GM21529 (cell line): ENCODE measurements at regions not wholly inside any gene's neighbourhood (a gene's known extent, or its start where the extent isn't known, plus 50 kb on each side); places are given as distances from the start of the nearest gene placed in this dataset.
"Not testable (repeated sequence)": the region's sequence is repeated elsewhere in the genome, so short reads cannot be mapped to it uniquely, and the experiment has no call there.

Experiments
- ATAC-seq: cut with Tn5 transposase; IDR thresholded peaks from one replicate; pipeline ENCODE4 v1.9.1; 2021; ENCODE audit not compliant: unreplicated experiment

DNA sequence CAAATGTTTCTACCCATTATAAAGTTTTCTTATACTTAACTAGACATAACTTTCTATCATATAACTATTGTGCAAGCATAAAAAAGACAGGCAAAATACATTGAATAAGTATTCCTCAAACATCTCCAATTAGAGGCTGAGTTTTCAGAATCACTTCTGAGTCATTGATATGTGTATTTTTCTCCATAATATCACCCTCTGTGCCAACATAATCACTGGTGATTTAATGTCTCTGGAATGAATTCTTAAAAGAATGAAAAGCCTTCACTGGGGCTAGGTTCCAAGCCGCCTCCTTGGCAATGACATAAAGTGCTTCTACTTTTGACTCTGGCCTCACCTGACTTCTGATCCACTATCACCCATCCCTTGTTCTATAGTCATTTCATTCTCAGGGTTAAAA lies 197.0 kb upstream of the E2F8 start:
- ATAC-seq, result no peak

DNA sequence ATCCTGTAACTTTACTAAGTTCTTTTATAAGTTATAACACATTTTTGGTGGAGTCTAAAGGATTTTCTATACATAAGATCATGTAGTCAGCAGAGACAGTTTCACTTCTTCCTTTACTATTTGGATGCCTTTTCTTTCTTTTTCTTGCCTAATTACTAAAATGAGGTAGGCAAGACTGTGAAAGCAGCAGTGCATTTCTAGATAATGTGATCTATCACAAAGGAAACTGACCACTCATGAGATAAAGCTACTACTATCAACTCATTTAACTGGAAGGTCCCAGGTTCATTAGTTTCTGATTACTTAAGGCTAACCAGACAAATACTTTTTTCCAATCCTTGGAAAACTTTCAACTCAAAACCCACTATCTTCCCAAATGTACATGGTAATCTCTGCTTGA lies 196.2 kb upstream of the E2F8 start:
- peak; percentile 28 for ATAC-seq

DNA sequence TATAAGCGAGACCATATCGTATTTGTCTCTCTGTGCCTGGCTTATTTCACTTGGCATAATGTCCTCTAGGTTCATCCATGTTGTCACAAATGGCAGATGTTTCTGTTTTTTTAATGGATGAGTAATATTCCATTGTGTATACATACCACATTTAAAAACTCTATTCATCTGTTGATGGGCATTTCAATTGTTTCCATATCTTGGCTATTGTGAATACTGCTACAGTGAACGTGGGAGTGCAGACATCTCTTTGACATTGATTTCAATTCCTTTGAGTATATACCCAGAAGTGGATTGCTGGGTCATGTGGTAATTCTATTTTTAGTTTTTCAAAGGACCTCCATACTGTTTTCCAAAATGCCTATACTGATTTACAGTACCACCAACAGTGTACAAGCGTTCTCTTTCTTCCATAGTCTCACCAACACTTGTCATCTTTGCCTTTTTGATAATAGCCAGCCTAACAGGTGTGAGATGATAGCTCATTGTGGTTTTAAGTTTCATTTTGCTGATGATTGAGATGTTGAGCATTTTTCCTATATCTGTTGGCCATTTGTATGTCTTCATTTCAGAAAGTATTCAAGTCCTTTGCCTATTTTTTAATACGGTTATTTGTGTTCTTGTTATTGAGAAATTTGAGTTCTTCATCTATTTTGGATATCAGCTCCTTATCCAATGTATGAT lies 194.7 kb upstream of the E2F8 start:
- ATAC-seq, result no peak

DNA sequence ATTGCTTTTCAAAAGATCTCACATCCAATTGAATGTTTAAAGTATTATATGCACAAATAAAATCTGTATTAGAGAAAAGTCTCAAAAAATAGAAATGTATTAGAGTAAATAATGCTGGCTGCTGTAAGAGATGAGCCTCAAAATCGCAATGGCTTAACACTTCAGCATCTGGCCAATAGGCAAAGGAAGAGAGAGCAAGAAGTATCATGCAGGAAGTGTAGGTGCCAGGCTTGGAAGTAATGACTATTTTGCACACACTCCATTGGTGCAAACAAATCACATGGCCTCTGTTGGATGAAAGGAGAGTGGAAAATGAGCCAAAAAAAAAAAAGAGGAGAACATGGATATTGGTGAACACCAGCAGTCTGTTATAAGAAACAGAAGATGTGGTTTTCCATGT lies 193.0 kb upstream of the E2F8 start:
- no peak for ATAC-seq

DNA sequence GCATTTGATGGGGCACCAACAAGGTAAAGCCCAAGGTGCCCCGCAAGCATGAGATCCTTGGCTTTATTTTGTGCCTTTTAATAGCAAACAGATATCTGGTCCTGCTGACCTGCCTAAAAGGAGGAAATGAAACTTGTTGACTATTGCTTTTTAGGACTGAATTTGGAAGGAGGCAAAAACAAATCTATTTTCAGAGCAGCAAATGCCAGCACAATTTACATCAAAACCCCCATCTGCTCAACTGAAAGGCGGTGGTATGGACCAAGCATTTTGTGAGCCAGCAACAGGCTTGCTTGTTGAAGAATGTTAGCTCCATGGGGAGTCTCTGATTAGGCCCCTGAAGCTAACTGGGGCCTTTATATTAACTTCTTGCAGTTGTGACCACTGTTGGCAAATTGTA lies 192.6 kb upstream of the E2F8 start:
- ATAC-seq, result peak; percentile 60

DNA sequence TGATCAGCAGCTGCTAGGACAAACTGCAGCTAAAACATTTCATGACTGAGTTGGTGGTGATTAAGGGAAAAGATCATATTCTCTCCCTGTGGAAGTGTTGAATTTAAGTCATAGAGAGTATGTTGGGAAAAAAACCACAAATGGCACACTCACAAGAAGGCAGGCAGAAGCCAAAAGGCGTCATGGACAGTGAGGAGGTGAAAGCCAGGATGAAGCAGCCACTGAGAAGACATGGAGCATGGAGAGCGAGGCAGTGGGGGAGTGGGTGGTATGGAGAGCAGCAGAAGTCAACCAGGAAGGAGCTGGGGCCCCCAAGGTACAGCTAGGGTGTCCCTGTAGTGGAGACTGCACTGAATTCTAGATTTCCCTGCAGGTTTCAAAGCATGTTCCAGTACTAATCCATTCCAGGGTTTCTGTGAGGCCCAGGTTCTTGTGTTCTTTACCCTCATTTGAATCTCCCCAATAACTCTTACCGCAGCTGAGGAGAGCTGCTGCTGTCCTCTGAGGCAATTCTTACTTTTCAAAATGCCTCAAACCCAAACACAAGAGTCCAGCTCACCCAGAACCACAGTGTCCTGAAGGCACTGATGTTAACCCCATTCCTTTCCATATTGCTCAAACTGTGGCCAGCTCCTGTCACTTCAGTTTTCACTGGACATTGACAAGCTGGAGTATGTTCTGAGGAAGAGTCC lies 191.8 kb upstream of the E2F8 start:
- ATAC-seq, result peak; percentile 57

DNA sequence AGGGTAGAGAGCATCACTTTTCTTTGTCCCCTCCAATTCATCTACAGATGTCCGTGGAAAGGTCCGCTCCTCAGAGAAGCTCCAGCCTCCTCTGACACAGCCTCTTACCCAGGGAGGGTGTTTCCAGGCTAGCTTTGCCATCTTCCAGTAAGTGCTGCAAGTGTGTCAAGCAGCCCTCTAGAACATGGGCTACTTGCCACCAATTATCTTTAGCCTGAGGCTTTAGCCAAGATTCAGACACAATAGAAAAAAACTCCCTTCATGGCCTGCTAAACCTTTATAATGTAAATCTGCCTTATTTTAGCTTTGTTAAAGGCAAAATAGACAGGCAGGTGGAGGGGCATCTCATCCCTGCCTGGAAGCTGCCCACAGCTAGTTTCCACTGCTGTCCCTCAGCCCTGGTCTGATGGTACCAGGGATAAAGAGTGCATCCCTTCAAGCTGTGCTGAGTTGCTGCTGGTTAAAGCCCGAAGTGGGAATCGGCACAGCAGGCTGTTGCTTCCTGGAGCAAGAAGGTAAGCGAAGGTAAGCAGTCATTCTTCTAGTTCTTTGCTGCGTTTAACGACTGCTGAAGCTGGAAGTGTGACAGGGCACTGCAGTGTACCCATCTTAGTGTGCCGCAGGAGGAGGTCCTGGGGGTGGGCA lies 190.1 kb upstream of the E2F8 start:
- no peak for ATAC-seq

DNA sequence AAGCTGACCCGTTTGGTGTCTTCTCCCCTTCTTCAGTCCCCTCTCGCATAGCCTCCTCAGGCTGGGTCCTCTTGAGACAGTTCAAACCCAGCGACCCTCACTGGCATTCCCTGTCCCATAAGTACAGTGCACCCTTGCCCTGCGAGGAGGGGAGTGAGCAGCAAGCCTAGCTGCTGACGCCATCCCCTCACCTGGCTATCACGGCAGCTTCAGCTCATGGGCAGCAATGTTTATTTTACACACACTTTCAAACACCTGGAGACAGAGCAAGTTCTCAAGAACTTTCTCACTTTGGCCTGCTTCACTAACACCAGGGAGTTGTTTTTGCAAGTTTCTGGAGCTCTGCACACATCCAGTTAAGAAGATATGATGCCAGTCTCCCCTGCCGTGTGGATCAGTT lies 189.6 kb upstream of the E2F8 start:
- ATAC-seq, result no peak

DNA sequence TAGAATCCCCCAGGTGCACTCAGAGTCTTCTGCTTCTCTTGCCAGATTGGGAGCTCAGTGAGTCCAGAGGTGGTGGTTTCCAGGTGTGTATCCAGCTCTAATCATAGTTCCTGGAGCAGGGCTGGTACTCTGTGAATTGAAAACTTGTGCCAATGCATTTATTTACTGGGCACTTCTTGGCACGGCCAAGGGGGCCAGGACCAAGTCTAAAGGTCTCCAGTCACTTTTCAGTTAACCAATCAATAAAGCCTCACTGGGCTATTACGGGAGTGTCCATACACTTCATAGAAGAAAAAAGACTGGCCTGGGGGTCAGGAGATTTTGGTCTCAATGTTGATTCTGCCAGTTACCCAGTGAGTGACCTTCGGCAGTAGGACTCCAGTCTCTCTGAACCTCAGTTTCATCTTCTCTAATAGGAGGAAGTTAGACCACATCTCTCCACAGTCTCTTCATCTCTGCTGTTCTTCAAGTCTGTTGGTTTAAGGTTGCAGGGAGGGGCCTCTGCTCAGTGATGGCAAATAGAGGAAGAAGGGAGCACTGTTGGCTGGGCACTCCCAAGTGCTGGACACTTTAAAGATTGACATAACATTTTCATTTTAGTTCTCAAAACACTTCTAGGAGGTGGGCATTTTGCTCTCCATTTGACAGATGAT lies 188.5 kb upstream of the E2F8 start:
- no peak for ATAC-seq

DNA sequence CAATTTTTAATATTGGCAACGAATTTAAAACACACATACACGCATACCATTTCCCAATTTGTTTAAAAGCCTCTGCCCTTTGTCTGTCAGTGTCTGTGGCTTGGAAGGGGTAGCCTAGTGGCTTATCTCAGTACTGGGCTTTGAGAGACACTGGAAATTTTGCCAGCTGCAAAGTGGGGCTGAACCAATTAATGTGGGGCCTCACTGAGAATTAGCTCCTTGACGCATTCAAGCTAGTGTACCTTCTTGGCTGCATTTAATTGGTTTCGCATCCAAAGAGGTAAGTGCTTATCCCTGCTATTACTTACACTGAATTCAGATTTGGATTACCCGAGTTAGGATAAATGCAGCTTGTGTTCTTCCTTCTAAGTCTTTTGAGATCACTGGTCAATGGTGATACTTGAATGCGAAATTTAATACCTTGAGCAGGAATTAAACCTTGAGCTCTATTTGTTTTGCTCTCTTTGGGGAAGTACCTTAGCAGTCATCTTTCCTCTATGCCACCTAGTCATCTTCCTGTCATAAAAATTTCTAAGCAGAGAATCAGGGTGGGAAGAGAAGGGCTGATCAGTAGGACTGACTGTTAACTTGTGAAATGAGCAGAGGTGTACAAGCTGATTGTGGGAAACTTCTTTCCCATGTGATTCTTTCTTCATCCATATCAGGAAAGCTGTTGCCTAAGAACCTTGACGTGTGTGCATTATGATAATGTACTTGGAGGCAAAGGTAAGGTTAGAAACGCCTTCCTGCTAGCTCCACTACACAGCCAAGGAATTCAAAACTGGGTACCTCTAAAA lies 187.7 kb upstream of the E2F8 start:
- no peak for ATAC-seq

DNA sequence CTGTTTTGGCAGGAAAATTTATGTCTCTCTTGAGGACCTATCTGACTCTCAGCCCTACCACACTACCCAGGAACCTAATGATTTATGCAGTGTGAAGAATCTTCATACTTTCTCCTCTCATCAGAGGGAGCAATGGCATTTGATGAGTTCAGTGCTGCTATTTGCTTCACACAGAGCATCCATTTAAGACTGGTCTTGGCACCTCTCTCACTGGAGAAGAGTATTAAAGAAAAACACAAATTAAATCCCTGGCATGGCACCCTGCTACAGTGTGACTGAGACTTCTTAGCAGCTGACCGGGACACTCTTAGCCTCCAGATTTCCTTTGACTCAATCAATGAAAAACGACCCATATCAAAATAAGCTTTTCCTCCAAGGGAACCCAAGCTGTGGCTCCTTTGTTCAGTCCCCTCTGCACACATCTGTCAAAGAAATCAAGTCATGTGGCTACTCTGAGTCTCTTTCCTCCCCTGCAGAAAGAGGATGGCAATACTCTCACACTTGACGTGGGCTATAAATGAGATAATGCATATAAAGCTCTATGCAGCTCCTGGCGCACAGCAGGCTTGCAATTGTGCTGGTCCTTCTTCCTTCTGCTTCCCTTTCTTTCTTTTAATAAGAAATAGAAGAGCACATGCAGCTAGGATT lies 186.1 kb upstream of the E2F8 start:
- ATAC-seq, result no peak

DNA sequence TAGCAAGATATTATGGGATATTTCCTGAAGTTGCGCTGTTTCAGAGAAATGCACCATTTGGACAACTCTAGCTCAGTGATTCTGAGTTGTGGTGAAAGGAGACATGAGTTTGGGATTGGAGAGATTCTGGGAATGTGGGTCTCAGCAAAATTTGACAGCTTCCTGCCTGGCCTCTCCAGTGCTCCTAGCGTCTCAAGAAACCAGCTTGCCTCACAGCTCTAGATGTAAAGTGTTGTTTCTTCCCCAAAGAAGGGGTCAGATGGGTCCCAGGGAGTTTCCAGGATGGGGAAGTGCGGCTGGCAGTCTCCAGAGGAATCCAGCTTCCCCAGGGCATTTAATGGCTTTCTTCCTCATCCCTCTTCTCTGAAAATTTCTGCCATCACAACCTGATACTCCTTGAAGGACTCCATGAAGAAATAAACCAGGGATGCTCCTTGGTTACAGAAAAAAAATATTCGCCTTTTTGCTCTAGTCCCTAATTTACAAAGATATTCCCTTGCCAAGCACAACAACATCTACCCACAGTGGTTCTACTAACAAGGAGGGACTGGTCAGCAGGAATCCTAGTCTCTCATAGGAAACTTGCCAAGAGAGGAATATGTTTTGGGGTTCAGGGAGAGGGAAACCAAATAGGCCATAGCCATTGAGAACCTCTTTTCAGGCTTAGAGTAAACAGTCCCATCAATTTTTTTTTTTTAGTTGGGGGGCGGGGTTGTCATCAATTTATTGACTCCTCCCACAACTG lies 185.4 kb upstream of the E2F8 start:
- no peak for ATAC-seq

DNA sequence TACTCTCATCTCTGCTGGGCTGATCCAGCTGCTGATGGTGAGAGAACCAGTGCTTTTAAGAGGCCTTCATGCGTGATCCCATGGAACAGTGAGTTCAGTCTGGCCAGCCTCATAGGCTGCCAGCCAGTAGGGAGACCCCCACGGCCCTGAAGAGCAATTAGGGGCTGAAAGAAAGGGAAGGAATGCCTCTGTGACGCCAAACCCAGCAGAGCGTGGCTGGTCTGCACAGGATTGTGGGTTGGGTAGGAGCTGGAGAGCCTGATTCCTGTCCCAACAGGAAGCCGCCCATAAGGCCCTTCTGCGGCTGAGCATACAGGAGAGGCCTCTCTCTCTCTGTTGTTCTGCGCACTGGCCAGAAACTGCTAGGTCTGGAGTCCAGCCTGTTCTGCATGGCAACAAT lies 181.5 kb upstream of the E2F8 start:
- ATAC-seq, result no peak

DNA sequence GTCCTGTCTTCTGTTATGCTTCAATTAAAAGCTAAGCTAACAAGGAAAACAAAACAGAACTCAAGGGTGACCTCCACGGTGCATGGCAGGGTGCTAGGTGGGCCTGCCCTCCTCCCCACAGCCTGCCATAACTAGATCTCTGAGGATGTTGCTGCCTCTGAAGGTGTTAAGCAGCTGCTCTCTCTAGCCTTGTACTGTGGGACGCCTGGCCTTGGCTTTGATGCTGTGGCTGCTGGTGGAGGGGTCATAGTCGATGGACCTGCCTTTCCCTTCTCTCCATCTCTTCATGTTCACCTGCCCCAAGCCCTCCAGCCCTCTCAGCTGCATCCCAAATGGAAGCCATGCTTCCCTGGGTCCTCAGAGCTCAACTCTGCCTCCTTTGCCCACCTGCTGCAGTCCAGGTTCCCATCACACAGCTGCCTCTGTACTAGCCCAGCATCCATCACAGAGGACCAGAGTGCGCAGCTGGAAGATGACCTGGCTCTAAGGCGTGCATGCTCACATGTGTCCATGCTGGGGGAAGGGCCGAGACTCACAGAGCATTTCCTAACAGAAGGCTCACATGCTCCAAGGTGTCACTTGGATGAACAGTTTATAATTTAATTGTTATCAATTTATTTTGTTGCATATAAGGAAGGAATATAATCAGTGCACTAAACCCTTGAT lies 180.3 kb upstream of the E2F8 start:
- no peak for ATAC-seq

DNA sequence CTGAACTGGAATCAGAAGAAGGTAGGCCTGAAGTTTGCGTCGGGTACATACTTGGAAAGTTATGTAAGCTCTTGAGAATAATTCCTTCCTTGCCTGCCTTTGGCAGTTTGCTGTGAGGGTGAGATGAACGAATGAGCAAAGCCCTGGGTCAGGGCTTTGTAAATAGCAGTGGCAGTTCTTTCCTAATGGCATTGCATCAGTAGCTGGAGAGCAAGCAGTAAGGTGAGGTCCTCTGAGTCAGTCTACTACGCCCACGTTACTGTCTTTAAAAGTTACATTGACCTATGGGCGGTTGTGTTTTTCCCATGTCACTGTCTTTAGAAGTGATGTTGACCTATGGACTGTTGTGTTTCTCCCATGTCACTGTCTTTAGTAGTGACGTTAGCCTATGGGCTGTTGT lies 179.1 kb upstream of the E2F8 start:
- no peak for ATAC-seq

DNA sequence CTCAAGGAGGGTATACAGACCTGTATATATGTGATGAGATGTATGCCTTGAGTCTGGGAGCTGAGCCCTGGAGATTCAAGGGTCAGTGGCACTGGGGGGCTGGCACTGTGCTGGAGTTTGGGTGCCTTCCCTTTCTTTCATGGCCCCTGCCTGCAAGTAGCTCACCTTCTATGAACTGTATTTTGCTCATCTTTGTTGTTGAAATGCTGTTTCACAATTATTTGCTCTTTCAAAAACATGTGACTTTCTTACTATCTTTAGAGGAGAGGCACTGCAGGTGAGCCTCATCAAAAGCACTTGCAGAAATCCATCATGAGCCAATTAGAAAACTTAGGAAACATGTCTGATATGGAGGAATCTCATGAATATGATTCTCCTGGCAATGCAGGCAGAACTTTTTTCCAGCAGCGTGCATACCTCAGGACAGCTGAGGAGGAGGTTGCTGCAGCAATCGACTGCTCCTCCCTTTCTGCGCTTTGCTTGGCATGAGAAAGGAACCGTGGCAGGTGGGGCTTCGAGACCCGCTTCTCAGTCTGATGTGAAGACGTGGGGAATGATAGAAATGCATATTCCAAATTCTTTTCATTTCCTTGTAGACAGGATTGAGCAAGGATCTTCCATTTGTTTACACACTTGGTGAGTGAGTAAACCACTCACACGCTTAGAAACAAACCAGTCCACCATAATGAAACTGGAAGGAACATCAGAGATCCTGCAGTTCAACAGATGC lies 178.4 kb upstream of the E2F8 start:
- ATAC-seq, result no peak

DNA sequence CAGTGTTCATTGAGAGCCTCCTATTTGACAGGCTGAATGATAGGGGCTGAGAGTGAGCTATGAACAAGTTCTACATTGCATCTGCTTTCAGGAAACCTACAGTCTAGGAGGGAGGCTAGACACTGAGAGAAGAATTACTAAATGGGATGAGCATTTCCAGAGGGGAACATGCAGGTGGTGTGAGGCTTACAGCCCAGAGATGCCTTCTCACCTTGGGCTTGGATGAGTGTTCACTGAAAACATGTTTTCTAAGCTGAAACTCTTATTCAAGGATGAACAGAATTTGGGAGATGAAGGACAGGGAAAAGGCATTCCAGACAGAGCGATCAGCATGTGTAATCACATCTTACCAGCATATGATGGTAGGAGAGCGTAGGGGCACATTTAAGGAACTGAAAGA lies 177.5 kb upstream of the E2F8 start:
- ATAC-seq, result no peak

DNA sequence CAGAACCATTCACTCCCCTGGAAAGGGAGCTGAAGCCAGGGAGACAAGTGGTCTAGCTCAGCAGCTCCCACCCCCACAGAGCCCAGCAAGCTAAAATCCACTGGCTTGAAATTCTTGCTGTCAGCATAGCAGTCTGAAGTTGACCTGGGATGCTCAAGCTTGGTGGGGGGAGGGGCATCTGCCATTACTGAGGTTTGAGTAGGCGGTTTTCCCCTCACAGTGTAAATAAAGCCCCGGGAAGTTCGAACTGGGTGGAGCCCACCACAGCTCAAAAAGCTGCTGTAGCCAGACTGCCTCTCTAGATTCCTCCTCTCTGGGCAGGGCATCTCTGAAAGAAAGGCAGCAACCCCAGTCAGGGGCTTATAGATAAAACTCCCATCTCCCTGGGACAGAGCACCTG lies 171.3 kb upstream of the E2F8 start:
- ATAC-seq, result not testable (repeated sequence)

DNA sequence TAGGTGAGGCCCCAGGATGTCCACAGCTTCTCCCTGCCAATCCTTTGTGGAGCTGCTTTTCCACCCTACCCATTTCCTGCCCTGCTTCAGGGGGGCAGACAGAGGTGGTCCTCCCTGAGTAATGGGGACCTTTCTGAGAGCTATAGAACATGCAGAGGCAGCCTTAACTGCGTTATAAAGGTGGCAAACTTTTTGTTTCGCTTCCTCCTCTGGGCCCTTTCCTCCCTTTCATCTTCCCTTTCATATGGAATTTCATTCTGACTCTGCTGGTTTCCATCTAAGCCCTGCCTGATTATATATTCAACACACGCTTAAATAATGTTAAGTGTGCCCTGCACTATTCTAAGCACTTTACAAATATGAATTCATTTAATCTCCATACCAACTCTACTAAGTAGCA lies 169.3 kb upstream of the E2F8 start:
- ATAC-seq, result peak; percentile 87
